ENCODE measurements at regions not wholly inside any gene's neighbourhood (a gene's known extent, or its start where the extent isn't known, plus 50 kb on each side); places are given as distances from the start of the nearest gene placed in this dataset.

DNA sequence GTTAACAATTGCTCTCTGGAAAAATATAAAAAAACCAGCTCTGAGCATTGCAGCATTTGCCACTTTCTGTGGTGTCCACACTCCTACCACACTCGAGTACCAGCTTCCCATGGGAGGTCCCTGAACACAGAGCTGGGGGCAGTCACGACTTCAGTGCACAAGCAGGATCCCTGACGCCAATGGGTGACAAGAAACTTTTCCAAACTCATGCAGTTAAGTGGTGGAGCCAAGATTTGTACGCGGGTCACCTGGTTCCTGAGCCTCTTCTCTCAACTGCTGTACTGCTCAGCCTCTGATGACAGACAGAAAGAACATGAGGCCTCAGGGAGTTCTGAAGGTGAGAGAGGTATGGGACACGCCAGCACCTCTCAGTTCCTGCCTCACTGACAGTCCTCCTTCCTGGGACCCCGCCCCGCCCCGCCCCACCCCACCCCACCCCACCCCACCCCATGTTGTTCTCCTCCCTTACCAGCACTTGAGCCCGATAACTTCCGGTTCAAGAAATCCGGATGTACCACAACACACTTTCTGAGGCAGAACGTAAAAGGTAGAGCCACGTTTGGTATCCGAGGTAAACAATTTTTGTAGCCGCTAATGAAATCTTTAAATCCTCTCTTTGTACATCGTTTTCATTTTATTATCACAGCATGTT lies 287.6 kb downstream of the MYCN start:
- TF ChIP-seq, protein P1, sequence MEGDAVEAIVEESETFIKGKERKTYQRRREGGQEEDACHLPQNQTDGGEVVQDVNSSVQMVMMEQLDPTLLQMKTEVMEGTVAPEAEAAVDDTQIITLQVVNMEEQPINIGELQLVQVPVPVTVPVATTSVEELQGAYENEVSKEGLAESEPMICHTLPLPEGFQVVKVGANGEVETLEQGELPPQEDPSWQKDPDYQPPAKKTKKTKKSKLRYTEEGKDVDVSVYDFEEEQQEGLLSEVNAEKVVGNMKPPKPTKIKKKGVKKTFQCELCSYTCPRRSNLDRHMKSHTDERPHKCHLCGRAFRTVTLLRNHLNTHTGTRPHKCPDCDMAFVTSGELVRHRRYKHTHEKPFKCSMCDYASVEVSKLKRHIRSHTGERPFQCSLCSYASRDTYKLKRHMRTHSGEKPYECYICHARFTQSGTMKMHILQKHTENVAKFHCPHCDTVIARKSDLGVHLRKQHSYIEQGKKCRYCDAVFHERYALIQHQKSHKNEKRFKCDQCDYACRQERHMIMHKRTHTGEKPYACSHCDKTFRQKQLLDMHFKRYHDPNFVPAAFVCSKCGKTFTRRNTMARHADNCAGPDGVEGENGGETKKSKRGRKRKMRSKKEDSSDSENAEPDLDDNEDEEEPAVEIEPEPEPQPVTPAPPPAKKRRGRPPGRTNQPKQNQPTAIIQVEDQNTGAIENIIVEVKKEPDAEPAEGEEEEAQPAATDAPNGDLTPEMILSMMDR (conservative IDR thresholded peaks at IDR 0.05; ENCODE audit: low read length): no peak
- TF ChIP-seq EZH2phosphoT487 (IDR thresholded peaks at IDR 0.05; ENCODE audit: borderline replicate concordance): no peak
